DOHH2 (cell line): ENCODE measurements at regions not wholly inside any gene's neighbourhood (a gene's known extent, or its start where the extent isn't known, plus 50 kb on each side); places are given as distances from the start of the nearest gene placed in this dataset.

Experiments used
- CTCF ChIP-seq: fragments of 200-600 bp; sonication (generic); IDR thresholded peaks from one replicate; pipeline ENCODE4 v1.5.1; 2014; ENCODE audit warnings: antibody characterized with exemption, mild to moderate bottlenecking, low read depth, low read length; ENCODE audit not compliant: poor library complexity, severe bottlenecking
- EZH2phosphoT487 ChIP-seq: fragments of 200-600 bp; sonication (generic); IDR thresholded peaks from 2 replicates; pipeline ENCODE4 v1.6.1; 2017; ENCODE audit warnings: borderline replicate concordance, mild to moderate bottlenecking, antibody characterized with exemption, low read length, moderate library complexity, mixed read lengths

DNA sequence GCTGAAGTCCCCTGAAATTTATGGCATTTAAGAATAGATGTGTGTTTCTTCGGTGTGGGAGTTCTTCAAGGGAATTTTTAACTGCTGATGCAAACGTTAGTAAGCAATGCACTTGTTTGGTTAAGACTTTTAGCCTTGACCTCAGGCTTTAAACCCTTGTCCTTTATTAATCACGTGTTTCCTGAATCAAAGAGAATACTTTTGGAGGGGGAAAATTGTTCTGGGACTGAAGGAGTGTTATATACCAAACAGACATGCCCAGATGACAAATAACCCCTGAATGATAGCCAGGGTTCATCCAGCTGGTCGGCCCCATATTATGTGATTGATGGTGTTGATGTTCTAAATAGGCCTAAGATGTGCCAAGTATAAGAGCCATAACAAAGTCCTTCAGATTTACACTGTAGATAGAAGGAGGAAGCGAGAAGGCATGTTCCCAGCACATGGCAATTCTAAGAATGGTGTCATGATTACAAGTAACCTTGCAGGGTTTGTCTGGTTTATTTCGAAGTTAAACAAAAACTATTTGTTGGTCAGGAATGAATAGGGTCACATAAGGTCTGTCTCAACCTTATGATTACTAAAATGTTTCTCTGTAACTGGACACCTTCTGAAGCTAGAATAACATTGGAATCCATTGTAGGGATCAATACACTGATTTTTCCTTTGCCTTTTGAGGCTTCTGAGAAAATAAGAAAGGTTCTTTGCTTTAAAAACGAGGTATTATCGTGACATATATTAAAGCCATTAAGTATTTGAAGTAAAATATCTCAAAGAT, 124.2 kb upstream of the SEM1 start:
- TF ChIP-seq CTCF = no peak
- no peak for TF ChIP-seq EZH2phosphoT487
